B cell (primary cell): ENCODE measurements at regions not wholly inside any gene's neighbourhood (a gene's known extent, or its start where the extent isn't known, plus 50 kb on each side); places are given as distances from the start of the nearest gene placed in this dataset.

Experiments used
- EZH2 ChIP-seq: IDR thresholded peaks from 2 replicates; pipeline ENCODE4 v1.6.1; 2012; ENCODE audit warnings: borderline replicate concordance, low read depth, mild to moderate bottlenecking, moderate library complexity, low read length; ENCODE audit not compliant: insufficient read depth, poor library complexity, severe bottlenecking
- TF ChIP-seq, protein P1 (sequence below): fragments of 200-600 bp; IDR thresholded peaks from one replicate; pipeline ENCODE4 v1.8.0; 2022; ENCODE audit warnings: antibody characterized with exemption, mild to moderate bottlenecking

DNA sequence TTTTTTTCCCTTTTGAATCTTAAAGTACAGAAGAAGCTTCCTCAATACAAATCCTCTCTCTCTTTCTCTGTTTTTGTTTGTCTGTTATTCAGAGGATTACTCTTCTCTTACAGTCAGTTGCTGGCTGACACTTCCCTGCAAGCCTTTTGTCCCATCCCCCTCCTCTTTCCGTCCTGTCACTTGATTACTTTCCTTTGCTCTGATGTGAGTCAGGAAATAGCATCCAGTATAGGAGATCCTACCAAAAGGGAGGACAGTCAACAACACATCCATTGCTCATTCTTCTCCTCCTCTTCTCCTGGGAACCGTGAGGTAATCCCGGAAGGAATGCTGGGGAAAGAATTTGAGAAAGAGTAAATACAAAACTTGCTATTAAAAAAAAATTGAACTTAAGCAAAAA is 79.3 kb upstream of the SCN7A start:
- TF ChIP-seq, protein P1, sequence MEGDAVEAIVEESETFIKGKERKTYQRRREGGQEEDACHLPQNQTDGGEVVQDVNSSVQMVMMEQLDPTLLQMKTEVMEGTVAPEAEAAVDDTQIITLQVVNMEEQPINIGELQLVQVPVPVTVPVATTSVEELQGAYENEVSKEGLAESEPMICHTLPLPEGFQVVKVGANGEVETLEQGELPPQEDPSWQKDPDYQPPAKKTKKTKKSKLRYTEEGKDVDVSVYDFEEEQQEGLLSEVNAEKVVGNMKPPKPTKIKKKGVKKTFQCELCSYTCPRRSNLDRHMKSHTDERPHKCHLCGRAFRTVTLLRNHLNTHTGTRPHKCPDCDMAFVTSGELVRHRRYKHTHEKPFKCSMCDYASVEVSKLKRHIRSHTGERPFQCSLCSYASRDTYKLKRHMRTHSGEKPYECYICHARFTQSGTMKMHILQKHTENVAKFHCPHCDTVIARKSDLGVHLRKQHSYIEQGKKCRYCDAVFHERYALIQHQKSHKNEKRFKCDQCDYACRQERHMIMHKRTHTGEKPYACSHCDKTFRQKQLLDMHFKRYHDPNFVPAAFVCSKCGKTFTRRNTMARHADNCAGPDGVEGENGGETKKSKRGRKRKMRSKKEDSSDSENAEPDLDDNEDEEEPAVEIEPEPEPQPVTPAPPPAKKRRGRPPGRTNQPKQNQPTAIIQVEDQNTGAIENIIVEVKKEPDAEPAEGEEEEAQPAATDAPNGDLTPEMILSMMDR, result no peak
- TF ChIP-seq EZH2, result no peak
